ENCODE measurements at regions not wholly inside any gene's neighbourhood (a gene's known extent, or its start where the extent isn't known, plus 50 kb on each side); places are given as distances from the start of the nearest gene placed in this dataset.
"Not testable (repeated sequence)": the region's sequence is repeated elsewhere in the genome, so short reads cannot be mapped to it uniquely, and the experiment has no call there.

DNA sequence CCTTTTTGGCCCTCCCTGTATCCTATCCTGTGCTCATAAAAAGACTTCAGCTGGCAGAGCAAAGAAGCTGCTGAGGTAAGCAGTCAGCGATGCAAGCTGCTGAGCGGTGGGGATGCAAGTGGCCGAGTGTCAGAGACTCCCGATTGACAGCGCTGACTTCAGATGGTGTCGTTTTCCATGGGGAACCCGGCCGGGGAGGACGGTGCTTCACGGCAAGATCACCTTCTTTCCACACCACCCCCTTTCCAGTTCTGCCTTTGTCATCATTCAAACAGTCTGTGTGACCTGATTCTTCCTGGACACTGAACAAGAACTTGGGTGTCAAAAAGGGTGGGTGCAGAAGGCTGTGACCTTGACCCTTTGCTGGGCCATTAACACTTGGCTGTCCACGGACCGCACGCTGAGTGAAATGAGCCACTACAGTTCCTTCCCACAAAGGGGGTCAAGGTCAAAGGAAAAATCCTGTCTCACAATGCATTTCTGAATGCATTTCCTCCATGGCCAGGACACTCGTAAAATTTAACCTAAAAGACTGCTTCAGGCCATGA, 52.9 kb upstream of the UNC93A start:
- no peak overlapping the region for H3K4me3 Mint-ChIP-seq
- peaks cover 14% of the 10 kb centered on the region for H3K27me3 Mint-ChIP-seq
- H3K9me3 Mint-ChIP-seq = no peaks in the 10 kb centered on the region
- H3K27ac Mint-ChIP-seq = no peak overlapping the region
- H3K4me1 Mint-ChIP-seq (ENCODE audit: low read depth) = no peaks in the 10 kb centered on the region
- no peaks in the 10 kb centered on the region for H3K36me3 Mint-ChIP-seq (ENCODE audit: low read depth)

DNA sequence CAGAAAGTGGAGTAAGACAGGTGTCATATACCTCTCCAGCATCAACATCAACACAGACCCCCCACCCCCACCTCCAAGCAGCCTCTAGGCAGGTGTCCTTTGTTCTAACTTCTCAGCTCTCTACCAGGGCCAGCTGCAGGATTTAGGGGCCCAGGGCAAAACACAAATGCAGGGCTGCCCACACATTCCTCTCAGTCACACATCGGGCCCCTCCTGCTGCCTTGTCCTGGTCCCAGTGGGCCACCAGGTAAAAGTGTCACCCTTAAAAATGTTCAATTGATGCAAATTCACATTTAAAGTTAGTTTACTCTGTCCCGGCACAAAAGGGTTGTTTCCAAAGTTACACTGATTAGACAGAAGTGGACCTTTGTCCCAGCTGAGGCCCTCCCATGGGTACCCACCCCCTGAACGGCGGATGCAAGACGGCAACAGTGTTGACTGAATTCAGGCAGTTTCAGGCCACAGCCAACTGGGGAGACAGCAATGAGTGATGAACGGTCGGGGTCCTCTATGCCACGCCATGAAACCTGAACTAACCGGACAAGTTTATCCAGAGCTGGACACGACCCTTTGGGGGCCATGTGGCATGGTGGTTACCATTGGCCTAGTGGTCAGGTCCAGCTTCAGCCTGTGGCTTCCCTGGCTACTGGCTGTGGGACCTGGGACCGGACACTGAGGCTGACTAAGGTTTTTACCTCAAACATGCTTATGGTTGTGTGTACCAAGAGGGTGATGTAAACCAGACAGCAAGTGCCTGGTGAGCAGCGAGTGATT, 52.2 kb upstream of the UNC93A start:
- peaks cover 10% of the 10 kb centered on the region for H3K27me3 Mint-ChIP-seq
- no peak overlapping the region for H3K4me3 Mint-ChIP-seq
- no peaks in the 10 kb centered on the region for H3K36me3 Mint-ChIP-seq (ENCODE audit: low read depth)
- H3K27ac Mint-ChIP-seq = no peak overlapping the region
- no peaks in the 10 kb centered on the region for H3K9me3 Mint-ChIP-seq
- no peaks in the 10 kb centered on the region for H3K4me1 Mint-ChIP-seq (ENCODE audit: low read depth)

DNA sequence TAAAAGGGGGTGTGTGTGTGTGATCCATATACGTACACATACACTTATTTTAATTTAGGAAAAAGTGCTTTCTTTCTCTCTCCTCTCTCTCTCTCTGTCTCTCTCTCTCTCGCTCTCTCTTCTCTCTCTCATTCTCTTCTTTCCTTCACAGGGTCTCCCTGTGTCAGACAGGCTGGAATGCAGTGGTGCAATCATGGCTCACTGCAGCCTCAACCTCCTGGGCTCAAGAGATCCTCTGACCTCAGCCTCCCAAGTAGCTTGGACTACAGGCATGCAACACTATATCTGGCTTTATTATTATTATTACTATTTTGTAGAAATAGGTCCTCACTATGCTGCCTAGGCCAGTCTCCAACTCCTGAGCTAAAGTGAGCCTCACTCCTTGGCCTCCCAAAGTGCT, 51.6 kb upstream of the UNC93A start:
- not testable (repeated sequence) for H3K4me1 Mint-ChIP-seq (ENCODE audit: low read depth); H3K27ac Mint-ChIP-seq; H3K27me3 Mint-ChIP-seq; H3K4me3 Mint-ChIP-seq; H3K9me3 Mint-ChIP-seq; H3K36me3 Mint-ChIP-seq (ENCODE audit: low read depth)

DNA sequence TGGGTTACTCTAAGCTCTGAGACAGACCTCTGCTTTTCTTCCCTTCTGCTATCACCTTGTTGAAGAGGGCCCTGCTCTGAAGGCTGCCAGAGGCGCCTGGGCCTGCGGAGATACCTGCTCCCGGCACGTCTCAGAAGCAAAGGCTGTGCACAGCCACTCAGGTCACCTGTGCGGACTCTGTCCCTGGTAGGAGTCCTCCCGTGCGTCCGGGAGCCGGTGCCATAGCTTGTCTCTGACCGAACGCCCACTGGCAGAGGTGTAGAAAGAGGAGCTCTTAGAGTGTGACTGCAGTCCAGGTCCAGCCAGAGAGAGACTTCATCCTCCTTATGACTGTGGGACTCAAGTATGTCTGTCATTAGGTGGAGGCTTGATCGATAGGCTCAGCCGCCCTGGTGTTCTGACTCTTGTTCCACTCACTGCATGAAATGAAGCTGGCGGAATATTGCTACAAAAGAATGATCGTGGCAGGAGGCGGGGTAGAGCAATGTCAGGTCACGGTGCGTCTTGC, 51.0 kb upstream of the UNC93A start:
- H3K27ac Mint-ChIP-seq = no peak overlapping the region
- no peaks in the 10 kb centered on the region for H3K36me3 Mint-ChIP-seq (ENCODE audit: low read depth)
- H3K27me3 Mint-ChIP-seq = peaks cover 6% of the 10 kb centered on the region
- H3K9me3 Mint-ChIP-seq = no peaks in the 10 kb centered on the region
- H3K4me3 Mint-ChIP-seq = no peak overlapping the region
- no peaks in the 10 kb centered on the region for H3K4me1 Mint-ChIP-seq (ENCODE audit: low read depth)
